ENCODE measurements at regions not wholly inside any gene's neighbourhood (a gene's known extent, or its start where the extent isn't known, plus 50 kb on each side); places are given as distances from the start of the nearest gene placed in this dataset.

DNA sequence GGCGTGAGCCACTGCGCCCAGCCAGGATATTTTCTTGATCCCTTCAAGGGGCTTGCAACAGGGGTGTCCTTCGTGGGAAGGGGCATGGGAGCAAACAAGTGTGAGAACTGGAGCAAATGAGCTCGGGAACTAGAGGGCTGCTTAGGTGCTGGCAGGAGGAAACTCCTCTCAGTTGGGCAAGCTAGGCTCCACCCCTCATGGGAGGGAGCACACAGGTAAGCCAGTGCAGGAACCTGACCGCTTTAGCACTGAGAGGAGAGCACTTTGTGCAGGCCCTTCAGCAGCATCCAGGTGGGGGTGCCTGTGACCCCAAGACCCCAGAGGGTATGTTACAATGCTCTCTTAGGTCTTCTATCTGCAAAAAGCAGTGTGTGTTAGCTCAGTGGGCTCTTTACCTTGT is 755.4 kb upstream of the MDGA2 start:
- no peak overlapping the region for H3K27ac Mint-ChIP-seq
- H3K36me3 Mint-ChIP-seq, result no peaks in the 10 kb centered on the region
- H3K9me3 Mint-ChIP-seq, result no peaks in the 10 kb centered on the region

DNA sequence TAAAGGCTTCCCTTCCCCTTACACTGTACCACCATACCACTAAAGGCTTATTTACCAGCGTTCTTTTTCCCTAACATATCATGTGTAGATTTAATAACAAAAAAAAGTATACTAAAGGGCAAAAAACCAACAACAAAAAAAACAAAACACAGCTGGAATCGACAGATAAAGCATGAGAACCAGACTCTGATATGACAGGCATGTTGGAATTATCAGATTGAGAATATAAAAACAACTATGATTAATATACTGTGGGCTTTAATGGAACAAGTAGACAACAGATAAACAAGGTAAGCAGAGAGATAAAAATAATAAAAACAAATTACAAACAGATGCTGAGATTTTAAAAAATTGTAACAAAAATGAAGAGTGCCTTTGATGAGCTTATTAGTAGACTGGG is 754.1 kb upstream of the MDGA2 start:
- Mint-ChIP-seq H3K4me3 (no peak overlapping the region), H3K27ac (no peak overlapping the region), H3K36me3 (no peaks in the 10 kb centered on the region)

More for the DNA sequence above, 755.4 kb upstream of the MDGA2 start:
- Mint-ChIP-seq H3K27me3 (no peaks in the 10 kb centered on the region), H3K4me1 (no peaks in the 10 kb centered on the region), H3K4me3 (no peak overlapping the region)

DNA sequence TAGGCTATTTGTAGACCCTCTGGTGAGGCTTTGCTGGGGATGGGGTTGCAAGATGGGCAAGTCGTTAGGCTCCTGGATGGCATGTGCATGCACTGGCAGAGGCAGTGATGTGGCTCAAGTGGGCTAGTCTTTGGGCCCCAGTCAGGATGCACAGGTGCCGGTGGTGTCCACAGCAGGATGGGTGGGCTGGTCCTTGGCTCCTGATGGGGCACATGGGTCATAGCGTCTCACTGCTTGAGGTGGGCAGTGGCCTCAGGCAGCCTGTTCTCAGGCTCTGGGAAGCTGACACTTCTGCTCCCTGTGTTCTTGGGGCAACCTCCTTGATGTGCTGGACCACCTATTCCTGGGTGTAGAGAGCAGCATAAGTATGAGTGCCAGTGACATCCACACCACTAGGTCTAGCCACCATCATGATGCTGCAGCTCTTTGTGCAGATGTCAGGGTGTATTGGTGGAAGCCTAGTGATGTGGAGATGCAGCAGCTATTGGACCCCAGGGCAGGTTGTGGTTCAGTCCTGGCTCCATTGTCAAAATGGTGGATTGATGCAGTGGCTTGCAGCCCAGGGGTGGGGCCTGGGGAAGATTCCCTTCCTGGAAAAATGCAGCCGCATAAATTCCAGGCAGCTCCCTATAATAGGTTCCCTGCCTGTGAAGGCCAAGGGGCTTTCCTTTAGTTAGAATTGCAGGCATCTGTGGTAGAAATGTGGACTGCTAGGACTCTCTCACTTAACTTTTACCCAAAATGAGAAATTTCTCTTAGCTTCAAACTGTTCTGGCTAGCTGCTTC is 742.5 kb upstream of the MDGA2 start:
- H3K27ac Mint-ChIP-seq, result no peak overlapping the region
- peaks cover 0 to 13% (median 7%) of the 10 kb centered on the region in 3 donors for H3K9me3 Mint-ChIP-seq
- H3K4me1 Mint-ChIP-seq, result no peaks in the 10 kb centered on the region
- no peak overlapping the region for H3K4me3 Mint-ChIP-seq
- H3K27me3 Mint-ChIP-seq, result no peaks in the 10 kb centered on the region
- H3K36me3 Mint-ChIP-seq, result no peaks in the 10 kb centered on the region

More for the DNA sequence above, 754.1 kb upstream of the MDGA2 start:
- Mint-ChIP-seq H3K4me1 (peaks cover 0 to 1% (median 0%) of the 10 kb centered on the region in 3 donors), H3K27me3 (no peaks in the 10 kb centered on the region), H3K9me3 (no peaks in the 10 kb centered on the region)

DNA sequence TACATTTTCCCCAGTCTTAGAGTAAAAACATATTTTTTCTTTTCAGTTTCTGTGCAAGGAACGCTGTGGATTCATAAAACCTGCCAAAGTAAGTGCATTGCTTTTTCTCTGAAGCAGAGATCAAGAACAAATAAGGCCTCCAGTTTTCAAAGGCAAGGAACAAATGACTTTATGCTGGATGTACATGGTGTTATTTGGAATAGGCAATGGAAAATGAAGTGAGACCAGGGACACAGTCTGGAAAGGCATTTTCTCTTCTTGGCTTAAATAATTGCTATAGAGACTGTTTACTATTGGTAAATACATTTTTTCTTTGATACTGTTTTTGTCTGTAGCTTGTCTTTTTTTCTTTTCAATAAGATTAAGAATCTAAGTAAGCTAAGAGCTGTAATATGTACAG is 725.9 kb upstream of the MDGA2 start:
- H3K4me1 Mint-ChIP-seq, result peaks cover 0 to under 1% (median 0%) of the 10 kb centered on the region in 3 donors
- H3K36me3 Mint-ChIP-seq, result peaks cover 2% of the 10 kb centered on the region
- no peak overlapping the region for H3K27ac Mint-ChIP-seq
- H3K9me3 Mint-ChIP-seq, result peaks cover 0 to 2% (median 2%) of the 10 kb centered on the region in 3 donors
- no peaks in the 10 kb centered on the region for H3K27me3 Mint-ChIP-seq
- H3K4me3 Mint-ChIP-seq, result no peak overlapping the region

DNA sequence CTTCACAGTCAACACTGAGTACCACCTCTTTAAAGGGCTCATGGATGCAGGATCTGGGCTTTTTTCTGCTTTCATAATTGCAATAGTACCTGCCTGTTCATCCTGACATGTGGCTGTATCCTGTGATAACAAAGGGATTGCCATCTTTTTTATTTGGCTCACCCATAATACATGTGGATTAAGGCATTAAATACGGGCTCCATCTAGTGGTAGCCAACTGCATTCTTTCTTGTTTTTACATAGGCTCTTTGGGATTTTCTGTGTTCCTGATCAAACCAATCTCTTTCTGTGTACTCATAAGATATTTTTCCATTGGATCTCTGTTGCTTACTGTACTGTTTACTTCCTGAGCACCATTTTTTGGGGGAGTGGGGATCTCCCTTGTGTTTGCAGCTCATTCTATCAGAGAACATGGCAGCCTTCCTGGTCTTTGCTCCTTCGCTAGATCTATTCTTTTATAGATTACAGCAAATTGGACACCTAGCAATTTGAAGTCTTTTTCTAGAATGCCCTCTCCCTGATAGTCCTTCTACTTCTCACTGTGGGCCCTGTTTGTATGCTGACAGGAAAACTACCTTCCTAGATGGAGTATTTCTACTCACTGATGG is 723.4 kb upstream of the MDGA2 start:
- Mint-ChIP-seq H3K27me3 (no peaks in the 10 kb centered on the region), H3K9me3 (no peaks in the 10 kb centered on the region), H3K27ac (no peak overlapping the region), H3K36me3 (no peaks in the 10 kb centered on the region), H3K4me1 (peaks cover 0 to 1% (median 0%) of the 10 kb centered on the region in 3 donors), H3K4me3 (no peak overlapping the region)

DNA sequence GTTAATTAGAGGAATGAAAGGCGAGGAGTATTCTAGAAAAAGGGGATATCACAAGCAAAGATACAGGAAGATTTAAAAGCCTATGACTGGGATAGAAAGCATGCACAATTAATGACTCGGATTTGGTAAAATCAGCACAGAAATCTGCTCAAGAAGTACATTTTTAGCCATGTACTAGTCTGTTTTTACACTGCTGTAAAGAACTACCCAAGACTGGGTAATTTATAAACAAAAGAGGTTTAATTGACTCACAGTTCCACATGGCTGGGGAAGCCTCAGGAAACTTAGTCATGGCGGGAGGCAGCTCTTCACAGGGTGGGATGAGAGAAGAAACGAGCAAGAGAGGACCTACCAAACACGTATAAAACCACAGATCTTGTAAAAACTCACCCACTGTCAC is 716.3 kb upstream of the MDGA2 start:
- no peaks in the 10 kb centered on the region for H3K36me3 Mint-ChIP-seq
- no peak overlapping the region for H3K4me3 Mint-ChIP-seq
- H3K27me3 Mint-ChIP-seq, result no peaks in the 10 kb centered on the region
- no peaks in the 10 kb centered on the region for H3K9me3 Mint-ChIP-seq
- H3K27ac Mint-ChIP-seq, result no peak overlapping the region
- peaks cover 0 to 1% (median 0%) of the 10 kb centered on the region in 3 donors for H3K4me1 Mint-ChIP-seq

DNA sequence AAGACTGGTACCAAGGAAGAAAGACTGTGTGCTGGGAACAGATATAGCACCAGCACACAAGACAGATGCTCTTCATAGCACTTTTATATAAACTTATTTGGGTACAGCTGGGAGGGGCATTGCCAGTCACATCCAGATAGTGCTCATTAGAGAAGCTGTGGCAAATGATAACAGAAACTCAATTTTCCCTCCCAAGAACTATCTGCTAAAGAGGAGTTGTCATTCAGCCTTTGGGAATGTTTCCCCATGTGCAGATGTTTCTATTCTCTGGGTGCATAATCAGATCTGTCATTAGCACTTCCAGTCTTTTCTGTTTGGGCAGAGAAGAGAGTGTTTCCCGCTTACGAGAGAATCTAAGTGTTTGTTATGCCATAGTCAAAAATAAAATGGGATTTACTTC is 714.9 kb upstream of the MDGA2 start:
- H3K36me3 Mint-ChIP-seq, result no peaks in the 10 kb centered on the region
- no peaks in the 10 kb centered on the region for H3K9me3 Mint-ChIP-seq
- no peaks in the 10 kb centered on the region for H3K27me3 Mint-ChIP-seq
- no peak overlapping the region for H3K27ac Mint-ChIP-seq
- H3K4me3 Mint-ChIP-seq, result no peak overlapping the region
- no peaks in the 10 kb centered on the region for H3K4me1 Mint-ChIP-seq

DNA sequence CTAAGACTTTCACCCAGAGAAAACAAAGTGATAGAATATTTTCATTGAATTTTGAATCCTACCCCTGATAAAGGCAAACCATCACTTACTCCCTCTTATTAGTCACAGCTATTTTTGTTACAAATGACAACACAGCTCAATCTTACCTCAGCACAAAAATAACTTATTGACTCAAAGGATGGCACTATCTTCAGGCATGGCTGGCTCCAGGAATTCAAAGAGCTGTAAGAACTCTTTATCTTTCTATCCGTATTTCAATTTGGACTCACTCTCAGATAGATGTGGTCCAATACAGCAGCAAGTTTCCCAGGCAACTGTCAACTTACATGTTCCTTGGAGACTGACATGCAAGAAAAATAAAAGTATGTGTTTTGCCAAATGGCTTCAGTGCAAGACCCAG is 709.4 kb upstream of the MDGA2 start:
- Mint-ChIP-seq H3K9me3 (no peaks in the 10 kb centered on the region), H3K4me1 (no peaks in the 10 kb centered on the region), H3K36me3 (no peaks in the 10 kb centered on the region), H3K27me3 (no peaks in the 10 kb centered on the region), H3K4me3 (no peak overlapping the region), H3K27ac (no peak overlapping the region)

DNA sequence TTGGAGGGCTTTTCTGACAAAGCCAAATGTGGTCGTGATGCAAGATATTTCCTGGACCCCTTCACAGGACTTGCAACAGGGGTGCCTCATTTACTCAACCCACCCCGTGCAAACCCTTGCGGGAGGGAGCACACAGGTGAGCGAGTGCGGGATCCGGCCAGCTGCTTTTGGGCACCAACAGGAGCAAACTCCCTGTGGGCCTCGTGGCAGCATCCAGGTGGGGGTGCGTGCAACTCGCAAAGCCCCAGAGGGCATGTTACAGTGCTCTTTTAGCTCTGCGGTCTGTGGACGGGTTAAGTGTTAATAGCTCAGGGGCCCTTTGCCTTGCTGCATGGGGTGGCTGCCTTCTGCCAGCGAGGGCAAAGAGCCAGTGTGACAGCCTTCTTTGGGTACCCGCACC is 707.6 kb upstream of the MDGA2 start:
- Mint-ChIP-seq H3K27ac (no peak overlapping the region), H3K9me3 (peaks cover 0 to 3% (median 0%) of the 10 kb centered on the region in 3 donors), H3K27me3 (no peaks in the 10 kb centered on the region), H3K36me3 (no peaks in the 10 kb centered on the region), H3K4me3 (no peak overlapping the region), H3K4me1 (no peaks in the 10 kb centered on the region)

DNA sequence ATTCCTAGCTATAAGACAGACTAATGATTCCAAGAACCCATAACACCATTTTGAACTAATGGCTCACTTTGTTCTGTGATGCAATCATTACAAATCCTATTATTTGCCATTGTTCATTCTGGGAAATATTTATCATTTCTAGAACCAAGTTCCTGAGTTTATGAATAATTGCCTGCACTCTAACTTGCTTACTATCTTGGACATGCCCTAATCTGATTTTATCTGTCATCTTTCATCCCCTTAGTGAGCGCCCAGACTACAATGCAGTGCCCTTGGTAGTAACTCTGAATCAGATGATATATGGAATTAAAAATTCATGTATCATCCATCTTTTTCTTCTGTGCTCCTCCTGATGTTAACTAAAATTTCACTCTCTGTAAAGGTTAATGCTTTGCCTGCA is 703.1 kb upstream of the MDGA2 start:
- Mint-ChIP-seq H3K9me3 (peaks cover 0 to 3% (median 0%) of the 10 kb centered on the region in 3 donors), H3K27me3 (no peaks in the 10 kb centered on the region), H3K4me1 (no peaks in the 10 kb centered on the region), H3K36me3 (no peaks in the 10 kb centered on the region), H3K27ac (no peak overlapping the region), H3K4me3 (no peak overlapping the region)

DNA sequence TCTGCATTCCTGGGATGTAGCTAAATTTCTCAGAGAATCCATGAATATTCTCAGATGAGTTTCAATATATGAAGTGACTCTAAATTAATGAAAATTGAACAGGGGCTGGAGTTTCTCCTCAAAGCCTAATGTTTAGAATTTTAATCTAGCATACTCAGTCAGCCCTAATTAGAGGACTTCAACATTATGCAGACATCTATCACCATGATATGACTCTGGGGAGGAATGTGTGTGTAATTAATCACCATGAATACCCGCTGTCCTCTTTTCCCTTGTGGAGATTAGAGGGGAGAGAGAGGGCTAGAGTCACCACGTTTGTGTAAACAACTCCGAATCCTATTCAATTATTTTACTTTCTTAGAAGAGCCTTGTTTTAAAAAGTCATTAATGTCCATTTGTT is 698.6 kb upstream of the MDGA2 start:
- H3K27ac Mint-ChIP-seq, result no peak overlapping the region
- H3K4me3 Mint-ChIP-seq, result no peak overlapping the region
- H3K9me3 Mint-ChIP-seq, result peaks cover 0 to 5% (median 5%) of the 10 kb centered on the region in 3 donors
- no peaks in the 10 kb centered on the region for H3K36me3 Mint-ChIP-seq
- no peaks in the 10 kb centered on the region for H3K27me3 Mint-ChIP-seq
- H3K4me1 Mint-ChIP-seq, result no peaks in the 10 kb centered on the region

DNA sequence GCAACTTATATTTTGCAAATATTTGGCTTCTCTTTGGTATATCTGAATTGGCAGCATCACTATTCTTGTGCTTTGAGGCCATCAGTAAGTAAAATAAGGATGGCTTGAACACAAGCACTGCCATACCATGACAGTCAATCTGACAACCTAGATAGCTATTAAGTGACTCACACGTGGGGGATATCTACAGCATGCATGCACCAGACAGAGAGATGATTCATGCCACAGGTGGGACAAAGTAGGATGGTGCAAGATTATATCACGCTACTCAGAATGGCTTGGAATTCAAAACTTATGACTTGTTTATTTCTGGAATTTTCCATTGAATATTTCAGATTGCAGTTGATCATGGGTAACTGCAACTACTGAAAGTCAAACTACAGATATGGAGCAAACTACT is 675.6 kb upstream of the MDGA2 start:
- Mint-ChIP-seq H3K36me3 (no peaks in the 10 kb centered on the region), H3K27ac (no peak overlapping the region), H3K9me3 (peaks cover 0 to 3% (median 0%) of the 10 kb centered on the region in 3 donors)

DNA sequence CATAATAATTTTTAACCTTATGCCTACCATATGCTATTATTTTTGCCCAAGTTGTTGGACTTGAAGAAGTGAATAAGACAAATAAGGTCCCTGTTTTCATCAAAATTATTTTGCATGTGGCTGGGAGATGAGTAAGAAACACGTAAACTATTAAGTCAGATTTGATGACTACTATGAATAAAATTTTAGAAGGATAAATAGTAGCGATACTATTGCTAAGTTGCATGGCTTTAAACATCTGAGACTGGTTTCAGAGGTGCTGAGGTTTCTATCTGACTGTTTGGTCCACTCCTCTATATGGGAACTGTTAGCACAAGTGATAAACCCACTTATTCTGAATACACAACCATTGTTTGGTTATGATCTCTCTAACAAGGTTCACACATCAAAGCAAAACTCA is 674.3 kb upstream of the MDGA2 start:
- no peak overlapping the region for H3K27ac Mint-ChIP-seq
- H3K36me3 Mint-ChIP-seq, result no peaks in the 10 kb centered on the region
- H3K9me3 Mint-ChIP-seq, result peaks cover 0 to 3% (median 0%) of the 10 kb centered on the region in 3 donors
- no peak overlapping the region for H3K4me3 Mint-ChIP-seq
- no peaks in the 10 kb centered on the region for H3K4me1 Mint-ChIP-seq
- no peaks in the 10 kb centered on the region for H3K27me3 Mint-ChIP-seq

More for the DNA sequence above, 675.6 kb upstream of the MDGA2 start:
- Mint-ChIP-seq H3K4me1 (no peaks in the 10 kb centered on the region), H3K4me3 (no peak overlapping the region), H3K27me3 (no peaks in the 10 kb centered on the region)

DNA sequence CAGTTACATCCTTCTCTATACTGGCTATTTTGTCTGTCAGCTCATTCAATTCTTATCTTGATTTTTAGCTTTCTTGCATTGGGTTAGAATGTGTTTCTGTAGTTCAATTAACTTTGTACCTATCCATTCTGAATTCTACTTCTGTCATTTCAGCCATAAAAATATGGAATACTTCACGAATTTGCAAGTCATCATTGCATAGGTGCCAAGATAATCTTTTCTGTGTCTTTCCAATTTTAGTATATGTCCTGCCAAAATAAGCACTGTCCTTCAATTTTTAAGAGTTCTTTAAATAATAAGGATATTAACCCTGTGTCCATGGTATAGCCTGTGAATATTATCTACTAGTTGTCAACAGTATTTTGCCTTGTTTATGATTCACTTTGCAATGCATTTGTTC is 665.7 kb upstream of the MDGA2 start:
- no peaks in the 10 kb centered on the region for H3K36me3 Mint-ChIP-seq
- H3K4me3 Mint-ChIP-seq, result no peak overlapping the region
- no peaks in the 10 kb centered on the region for H3K4me1 Mint-ChIP-seq
- H3K9me3 Mint-ChIP-seq, result peaks cover 0 to 9% (median 0%) of the 10 kb centered on the region in 3 donors
- no peak overlapping the region for H3K27ac Mint-ChIP-seq
- no peaks in the 10 kb centered on the region for H3K27me3 Mint-ChIP-seq

DNA sequence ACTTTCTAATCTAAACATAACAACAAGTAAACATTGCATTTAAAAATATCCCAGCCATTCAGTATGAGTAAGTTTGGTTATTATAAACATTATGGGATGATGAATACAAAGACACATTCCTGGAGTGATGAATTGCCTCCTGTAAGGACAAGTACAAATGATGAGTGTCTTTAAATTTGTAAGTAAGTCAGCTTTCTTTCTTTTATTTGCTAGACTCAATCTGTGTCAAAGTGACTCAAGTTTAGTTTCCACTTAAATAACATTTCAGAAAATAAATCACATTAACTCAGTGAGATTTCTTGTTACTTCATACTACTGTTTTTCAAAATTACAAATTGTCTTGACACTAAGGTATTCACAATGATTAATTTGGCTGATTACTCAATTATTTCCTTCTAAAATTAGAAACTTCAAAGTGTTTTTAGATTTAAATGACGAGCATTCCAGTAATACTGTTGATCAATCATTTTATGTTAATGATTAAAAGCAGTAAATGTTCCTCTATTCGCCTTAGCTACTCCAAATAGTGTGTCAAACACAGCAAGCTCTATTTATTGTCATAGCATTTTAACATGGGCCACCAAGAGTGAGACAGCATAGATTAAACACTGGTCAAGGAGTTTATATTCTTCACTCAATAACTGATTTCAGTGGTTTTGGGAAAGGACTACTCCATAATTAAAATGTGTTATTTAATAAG is 658.0 kb upstream of the MDGA2 start:
- Mint-ChIP-seq H3K4me3 (no peak overlapping the region), H3K27ac (no peak overlapping the region), H3K4me1 (no peaks in the 10 kb centered on the region), H3K27me3 (no peaks in the 10 kb centered on the region), H3K9me3 (peaks cover 0 to 6% (median 1%) of the 10 kb centered on the region in 3 donors), H3K36me3 (no peaks in the 10 kb centered on the region)

Measured in IgD-negative memory B cell (primary cell).